Thyroid gland (tissue), 4 donors: ENCODE measurements at regions not wholly inside any gene's neighbourhood (a gene's known extent, or its start where the extent isn't known, plus 50 kb on each side); places are given as distances from the start of the nearest gene placed in this dataset.

Source experiments
- POLR2A ChIP-seq, 2 donors: fragments of 450-650 bp; IDR thresholded peaks; one replicate each; pipeline ENCODE4 v1.6.1; 2017; ENCODE audit warnings: antibody characterized with exemption in 2 of 2, mild to moderate bottlenecking in 2 of 2, moderate library complexity in 1 of 2
- TF ChIP-seq, protein P1 (sequence below), 6 experiments: fragments of 200-600 bp in 3 of 6; fragments of 450-650 bp in 3 of 6; sonication (generic) in 3 of 6; IDR thresholded peaks; one replicate each; pipeline ENCODE4 v1.5.1; 2016 to 2019; ENCODE audit warnings: antibody characterized with exemption in 6 of 6, mild to moderate bottlenecking in 2 of 6, inconsistent platforms in 1 of 6, moderate library complexity in 1 of 6

DNA sequence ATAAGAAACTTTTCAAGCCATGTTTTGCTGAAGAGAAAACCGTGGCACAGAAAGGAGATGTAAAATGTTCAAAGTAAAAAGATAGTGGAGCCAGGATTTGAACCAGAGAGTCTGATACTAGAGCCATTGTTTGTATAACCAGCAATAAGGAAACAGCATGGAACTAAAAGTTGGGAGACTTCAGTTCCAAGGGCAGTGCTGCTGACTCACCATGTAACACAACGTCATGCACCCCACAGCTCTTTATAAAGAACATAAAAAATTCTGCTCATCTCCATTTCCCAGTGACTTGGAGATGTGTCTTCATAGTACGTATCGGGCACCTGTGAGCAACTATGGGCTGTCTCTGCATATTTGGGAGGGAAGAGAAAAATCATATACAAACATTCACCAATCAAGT, 353.0 kb upstream of the PIK3C3 start:
- TF ChIP-seq, protein P1, sequence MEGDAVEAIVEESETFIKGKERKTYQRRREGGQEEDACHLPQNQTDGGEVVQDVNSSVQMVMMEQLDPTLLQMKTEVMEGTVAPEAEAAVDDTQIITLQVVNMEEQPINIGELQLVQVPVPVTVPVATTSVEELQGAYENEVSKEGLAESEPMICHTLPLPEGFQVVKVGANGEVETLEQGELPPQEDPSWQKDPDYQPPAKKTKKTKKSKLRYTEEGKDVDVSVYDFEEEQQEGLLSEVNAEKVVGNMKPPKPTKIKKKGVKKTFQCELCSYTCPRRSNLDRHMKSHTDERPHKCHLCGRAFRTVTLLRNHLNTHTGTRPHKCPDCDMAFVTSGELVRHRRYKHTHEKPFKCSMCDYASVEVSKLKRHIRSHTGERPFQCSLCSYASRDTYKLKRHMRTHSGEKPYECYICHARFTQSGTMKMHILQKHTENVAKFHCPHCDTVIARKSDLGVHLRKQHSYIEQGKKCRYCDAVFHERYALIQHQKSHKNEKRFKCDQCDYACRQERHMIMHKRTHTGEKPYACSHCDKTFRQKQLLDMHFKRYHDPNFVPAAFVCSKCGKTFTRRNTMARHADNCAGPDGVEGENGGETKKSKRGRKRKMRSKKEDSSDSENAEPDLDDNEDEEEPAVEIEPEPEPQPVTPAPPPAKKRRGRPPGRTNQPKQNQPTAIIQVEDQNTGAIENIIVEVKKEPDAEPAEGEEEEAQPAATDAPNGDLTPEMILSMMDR (IDR thresholded peaks at IDR 0.05): no peak
- TF ChIP-seq POLR2A (IDR thresholded peaks at IDR 0.05): no peak
